ENCODE measurements at regions not wholly inside any gene's neighbourhood (a gene's known extent, or its start where the extent isn't known, plus 50 kb on each side); places are given as distances from the start of the nearest gene placed in this dataset.
"Not testable (repeated sequence)": the region's sequence is repeated elsewhere in the genome, so short reads cannot be mapped to it uniquely, and the experiment has no call there.

DNA sequence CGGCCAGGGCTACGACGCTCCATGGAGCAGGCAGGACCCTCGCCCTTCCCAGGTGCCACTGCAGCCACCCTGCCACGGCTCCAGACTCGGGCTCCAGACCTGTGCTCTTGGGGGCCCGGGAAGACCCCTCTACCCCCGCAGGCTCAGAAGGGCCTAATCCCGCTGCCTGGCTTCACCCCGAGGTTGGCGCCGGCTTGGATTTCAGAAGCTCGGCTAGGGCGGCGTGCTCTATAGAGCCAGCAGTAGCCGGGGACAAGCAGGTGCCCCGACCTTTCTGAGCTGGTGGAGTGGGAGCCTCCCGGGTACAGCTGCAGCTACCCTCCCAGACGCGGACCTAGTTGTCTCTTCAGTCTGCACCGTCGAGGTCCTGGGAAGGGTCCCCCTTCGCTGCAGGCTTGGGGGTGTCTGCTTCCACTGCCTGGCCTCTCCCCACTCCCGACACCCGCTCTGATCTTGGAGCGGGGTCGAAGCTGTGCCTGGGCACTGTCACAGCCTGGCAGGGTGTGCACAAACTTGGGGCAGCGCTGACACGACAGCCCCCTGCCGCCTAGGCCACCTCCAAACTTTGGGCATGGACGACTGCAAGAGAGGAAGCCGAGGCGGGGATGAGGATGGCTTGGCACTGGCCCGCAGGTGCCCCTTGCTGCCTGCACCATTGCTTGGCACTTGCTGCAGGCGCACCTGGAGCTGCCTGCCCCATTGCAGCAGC, 1366.1 kb upstream of the CDH9 start:
- no peak for DNase-seq

GRCh38 chr5:28403846-28404245, 1365.5 kb upstream of the CDH9 start:
- DNase-seq: no peak

DNA sequence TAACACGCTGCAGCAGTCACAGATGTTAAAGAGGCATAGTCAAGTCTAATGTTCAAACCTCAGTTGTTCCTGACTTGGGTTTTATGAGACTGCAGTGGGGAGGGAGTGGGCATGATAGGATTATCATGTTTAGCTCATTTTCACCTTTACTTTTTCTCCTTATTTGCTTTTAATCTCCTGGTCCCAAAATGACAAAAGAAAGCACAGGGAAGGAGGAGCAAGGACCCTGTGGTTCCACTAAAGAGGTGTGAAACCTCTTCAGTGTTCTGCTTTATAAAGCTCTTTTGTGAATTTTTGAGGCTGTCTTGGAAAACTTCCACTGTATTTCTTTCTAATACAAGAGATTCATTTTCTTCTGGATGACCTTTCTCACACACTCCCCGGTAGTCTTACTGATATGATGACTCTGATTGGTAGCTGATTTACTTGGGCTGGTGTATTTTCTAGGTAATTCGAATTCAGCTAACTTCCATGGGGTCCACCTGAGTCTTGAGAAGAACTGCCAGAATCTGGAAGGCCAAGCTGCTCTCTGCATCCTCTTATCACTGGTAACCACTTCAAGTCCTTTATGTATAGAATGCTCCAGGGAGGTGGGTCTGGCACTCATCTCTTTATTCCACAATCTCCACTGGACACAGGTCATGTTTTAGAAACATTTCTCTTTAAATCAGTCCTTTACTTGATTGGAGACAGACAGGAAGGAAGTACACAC, 1364.4 kb upstream of the CDH9 start:
- no peak for DNase-seq

DNA sequence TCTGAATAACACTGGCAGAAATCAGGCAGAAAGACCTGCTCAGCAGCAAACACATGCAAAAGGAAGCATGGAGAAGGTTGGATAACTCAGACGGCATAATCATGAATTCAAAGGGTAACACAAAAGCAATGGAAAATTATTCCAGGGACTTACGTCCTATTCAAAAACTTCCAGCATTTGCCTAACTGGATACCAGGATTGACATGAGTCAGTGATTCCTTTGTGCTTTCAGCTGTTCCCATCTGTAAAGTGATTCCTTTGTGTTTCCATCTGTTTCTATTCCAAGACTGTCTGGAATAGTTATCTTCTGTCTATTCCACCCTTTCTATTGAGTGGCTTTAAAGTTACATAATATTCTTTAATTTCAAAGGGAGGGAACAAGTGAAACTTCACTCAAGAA, 1361.7 kb upstream of the CDH9 start:
- DNase-seq: no peak

DNA sequence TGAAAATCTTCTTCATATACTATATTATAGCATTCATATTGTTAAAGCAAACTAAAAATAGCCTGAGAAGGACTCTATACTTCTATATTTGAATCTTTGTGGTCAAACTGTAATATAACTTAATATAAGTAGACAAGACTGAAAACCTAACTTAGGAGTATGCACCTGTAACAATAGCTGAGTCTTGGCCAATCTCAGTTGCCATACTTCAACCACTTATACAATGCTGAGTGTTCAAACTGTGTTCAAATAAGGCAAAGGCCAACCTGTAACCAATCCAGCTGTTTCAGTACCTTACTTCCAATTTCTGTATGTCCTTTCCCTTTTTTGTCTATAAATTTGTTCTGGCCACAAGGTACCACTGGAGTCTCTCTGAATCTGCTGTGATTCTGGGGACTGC, 1360.8 kb upstream of the CDH9 start:
- no peak for DNase-seq

- DNase-seq: no peak
These were observed 1359.8 kb upstream of the CDH9 start for GRCh38 chr5:28398185-28398584.

GRCh38 chr5:28397502-28397941, 1359.1 kb upstream of the CDH9 start:
- no peak for DNase-seq

GRCh38 chr5:28391277-28391676, 1352.9 kb upstream of the CDH9 start:
- DNase-seq: no peak

- no peak for DNase-seq
These were observed 1352.0 kb upstream of the CDH9 start for GRCh38 chr5:28390341-28390740.

- not testable (repeated sequence) for DNase-seq
These were observed 1351.3 kb upstream of the CDH9 start for GRCh38 chr5:28389727-28390126.

DNA sequence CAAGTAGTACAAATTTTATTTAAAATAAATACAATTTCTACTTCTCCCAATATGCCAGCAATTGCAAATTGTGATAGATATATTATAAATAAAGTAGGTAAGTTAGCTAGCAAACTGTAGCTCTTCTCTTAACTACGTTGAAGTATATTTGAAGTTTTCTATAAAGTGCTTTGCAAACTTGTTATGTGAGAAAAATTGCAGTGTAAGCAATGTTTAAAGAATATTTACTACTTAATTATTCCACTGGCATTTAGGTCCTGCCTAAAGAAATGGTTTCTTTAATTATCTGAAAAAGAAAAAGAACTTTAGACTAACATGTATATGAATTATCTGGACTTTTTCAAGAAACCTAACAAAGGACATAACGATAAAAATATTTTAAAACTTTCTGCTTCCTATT, 1350.0 kb upstream of the CDH9 start:
- no peak for DNase-seq

DNA sequence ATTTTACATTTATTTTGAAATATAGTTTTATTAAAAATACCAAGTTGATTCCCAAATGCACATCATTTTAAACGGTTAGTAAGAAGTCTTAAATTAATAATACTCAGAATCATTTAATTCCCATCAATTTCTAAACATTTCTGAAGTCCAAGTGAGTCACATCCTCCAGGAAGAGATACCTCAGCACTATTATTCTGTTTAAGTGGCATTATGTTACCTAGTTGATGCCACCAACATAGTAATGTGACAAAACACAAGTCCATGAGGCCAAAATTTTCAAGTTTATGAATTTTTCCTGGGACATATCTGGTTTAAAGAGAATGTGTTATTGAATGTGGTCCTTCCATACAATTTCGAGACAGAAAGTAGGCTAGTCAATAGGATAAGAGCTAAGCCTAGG, 1348.3 kb upstream of the CDH9 start:
- no peak for DNase-seq

DNA sequence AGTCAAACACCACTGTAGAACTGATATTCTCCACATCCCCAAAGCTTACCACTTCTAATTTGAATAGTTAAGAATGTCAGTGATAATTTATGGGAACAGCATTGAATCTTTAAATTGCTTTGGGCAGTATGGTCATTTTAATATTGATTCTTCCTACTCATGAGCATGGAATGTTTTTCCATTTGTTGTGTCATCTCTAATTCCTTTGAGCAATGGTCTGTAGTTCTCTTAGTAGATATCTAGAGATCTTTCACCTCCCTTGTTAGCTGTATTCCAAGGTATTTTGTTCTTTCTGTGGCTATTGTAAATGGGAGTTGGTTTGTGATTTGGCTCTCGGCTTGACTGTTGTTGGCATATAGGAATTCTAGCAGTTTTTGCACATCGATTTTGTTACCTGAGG, 1341.8 kb upstream of the CDH9 start:
- DNase-seq: no peak

DNA sequence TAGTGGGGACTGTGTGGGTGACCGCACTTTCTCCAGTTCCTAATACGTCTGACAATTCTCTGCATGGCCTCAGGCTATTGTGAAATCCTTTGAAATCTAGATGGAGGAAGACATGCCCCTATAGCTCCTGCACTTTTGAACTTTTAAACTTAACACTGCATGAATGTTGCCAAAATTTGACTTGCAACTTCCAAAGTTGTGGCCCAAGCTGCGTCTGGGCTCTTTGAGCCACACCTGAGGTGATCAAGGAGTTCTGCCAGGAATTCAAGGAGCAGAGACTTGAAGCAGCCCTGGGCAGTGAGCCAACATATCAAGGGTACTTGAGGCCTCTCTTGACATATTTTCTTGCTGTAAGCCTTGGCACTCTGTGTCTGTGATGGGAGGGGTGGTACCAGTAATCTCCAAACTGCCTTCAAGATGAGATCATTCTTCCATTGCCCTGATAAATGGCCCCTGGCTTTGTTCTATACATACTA, 1336.1 kb upstream of the CDH9 start:
- DNase-seq: peak; percentile 94

- DNase-seq: no peak
These were observed 1332.5 kb upstream of the CDH9 start for GRCh38 chr5:28370896-28371295.

DNA sequence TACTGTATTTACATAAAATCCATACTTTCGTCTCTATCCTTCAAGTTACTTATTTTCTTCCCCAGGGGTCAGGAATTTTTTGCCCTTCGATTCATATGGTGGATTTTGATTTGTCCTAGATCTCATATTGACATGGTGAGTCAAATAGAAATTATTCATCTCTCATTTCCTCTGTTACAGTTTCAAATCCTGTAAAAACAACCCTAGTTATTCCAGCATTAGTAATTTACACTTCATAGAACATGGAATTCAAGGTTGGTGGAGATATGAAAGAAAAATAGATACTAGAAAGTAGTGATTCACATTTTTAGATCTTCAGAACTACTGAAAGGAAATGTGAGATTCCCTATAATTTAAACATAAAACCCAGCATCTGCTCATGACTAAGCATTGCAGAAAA, 1331.0 kb upstream of the CDH9 start:
- DNase-seq: no peak

DNA sequence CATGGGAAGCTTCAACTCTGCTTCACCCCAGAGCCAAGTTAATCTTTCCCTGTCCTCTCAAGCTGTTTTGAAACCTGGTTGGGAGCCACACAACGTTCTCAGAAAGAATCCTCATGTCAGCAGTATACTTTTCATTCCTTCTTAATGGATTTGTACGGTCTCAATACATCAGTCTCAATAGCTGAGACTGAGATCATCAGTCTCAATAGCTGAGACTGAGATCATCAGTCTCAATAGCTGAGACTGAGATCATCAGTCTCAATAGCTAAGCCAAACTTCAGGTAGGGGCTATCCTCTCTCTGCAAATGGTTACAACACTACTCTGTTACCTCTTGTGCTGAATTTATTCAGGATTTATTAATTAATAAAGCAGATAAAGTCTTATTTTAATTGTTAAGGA, 1317.4 kb upstream of the CDH9 start:
- no peak for DNase-seq

DNA sequence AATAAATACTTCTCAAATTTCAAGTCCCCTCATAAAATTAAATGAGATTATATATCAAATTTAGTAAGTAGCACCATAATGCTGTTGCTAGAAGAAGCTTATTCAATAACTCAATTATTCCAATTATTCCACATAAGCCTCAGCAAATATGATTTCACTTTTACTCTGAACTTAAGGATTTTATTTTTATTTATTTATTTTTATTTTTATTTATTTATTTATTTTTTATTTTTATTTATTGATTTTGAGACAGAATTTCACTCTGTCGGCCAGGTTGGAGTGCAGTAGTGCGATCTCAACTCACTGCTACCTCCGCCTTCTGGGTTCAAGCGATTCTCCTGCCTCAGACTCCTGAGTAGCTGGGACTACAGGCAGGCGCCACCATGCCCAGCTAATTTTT, 1308.3 kb upstream of the CDH9 start:
- DNase-seq: no peak

DNA sequence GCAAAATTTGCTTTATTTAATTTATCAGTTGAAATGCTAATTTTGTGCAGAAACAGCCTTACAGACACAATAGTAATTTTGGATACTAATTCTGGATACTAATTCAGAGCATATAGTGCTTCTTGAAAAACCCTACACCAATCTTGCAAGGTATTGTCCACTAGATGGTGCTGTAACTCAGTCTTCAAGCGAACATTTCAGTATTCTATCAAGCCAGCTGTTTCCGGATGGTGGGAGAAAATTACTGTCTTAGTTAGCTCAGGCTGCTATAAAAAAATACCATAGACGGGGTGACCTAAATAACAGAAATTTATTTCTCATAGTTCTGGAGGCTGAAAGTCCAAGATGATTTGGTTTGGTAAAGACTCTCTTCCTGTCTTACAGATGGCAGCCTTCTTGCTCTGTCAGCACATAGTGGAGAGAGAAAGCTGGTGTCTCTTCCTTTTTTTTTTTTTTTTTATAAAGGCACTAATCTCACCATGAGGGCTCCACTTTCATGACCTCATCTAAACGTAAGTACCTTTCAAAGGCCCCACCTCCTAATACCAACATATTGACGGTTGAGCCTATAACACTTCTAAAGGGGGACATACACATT, 1306.5 kb upstream of the CDH9 start:
- DNase-seq: no peak

DNA sequence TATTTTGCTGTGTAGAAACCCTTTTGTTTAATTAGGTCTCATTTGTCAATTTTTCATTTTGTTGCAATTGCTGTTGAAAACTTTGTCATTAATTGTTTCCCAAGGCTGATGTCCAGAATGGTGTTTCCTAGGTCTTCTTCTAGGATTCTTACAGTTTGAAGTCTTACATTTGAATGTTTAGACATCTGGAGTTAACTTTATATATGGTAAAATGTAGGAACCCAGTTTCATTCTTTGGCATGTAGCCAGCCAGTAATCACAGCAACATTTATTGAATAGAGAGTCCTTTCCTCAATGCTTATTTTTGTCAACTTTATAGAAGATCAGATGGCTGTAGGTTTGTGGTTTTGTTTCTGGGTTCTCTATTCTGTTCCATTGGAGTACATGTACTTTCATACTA, 1290.8 kb upstream of the CDH9 start:
- no peak for DNase-seq

GRCh38 chr5:28328681-28329080, 1290.3 kb upstream of the CDH9 start:
- no peak for DNase-seq

GRCh38 chr5:28324174-28324573, 1285.8 kb upstream of the CDH9 start:
- no peak for DNase-seq

DNA sequence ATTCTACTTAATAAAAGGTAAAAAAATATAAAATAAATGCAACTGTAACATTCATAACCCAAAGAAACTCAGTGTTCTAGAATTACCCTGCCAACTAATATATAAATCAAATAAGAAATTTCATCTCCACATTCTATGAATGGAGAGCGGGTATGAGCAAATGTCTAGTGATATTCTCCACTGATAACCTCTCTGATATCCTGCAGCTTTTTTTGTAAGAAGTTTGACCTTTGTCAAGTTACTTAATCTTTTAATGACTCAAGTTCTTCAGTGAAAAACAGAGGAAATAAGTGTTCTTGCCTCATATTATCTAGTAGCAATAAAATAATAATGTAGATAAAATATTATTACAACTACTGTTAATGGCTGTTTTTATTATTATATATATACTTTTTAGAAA, 1275.6 kb upstream of the CDH9 start:
- no peak for DNase-seq

DNA sequence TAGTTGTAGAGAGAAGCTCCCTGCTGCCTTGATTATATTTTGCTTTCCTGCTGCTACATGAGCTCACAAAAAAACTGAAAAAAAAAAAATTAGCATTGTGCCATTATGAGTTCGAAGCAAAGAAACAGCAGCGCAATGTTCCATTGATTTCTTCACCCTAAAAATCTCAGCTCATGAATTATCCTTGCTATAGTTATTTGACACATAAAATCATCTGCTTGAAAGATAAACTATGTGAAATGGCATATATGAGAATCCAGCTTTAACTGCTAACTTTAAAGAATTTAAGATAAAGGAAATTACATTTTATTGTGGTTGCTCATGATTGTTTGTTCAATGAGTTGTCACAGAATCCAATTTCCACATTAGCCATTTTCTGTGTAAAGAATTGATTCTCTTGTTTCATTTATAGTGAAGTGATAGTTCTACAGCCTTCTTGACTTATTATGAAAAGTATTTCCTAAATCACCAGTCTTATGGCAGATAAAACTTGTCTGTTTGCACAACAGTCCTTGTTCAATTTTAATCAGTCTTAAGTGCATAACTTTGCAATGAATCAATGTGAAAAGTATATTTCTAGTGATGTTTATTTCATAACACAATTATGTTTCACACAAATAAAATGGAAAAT, 1275.0 kb upstream of the CDH9 start:
- no peak for DNase-seq
